HepG2 (cell line): ENCODE measurements at regions not wholly inside any gene's neighbourhood (a gene's known extent, or its start where the extent isn't known, plus 50 kb on each side); places are given as distances from the start of the nearest gene placed in this dataset.

Source experiments
- ATAC-seq: fragments of 200-7000 bp; cut with Tn5 transposase; 3 replicates; pipeline ENCODE4 v1.9.1; 2020; ENCODE audit warnings: mild to moderate bottlenecking, moderate library complexity
- BruUV-seq: library from RNA; stranded (reverse); fragments of 400-500 nt; replicated peaks from 2 replicates; lab custom pipeline; 2021; lab: Mats Ljungman, UMichigan
- CTCF ChIA-PET: fragments of 300-600 bp; formaldehyde crosslinking; extraction: SDS; loops from one replicate; lab custom pipeline; 2021; ENCODE audit warnings: low total read pairs, inconsistent platforms, low intra/inter-chr PET ratio; lab: Yijun Ruan, JAX
- POLR2A ChIA-PET: fragments of 350-600 bp; sonication (Branson Sonifier 250); formaldehyde crosslinking; loops from one replicate; lab custom pipeline; 2020; ENCODE audit warnings: antibody characterized with exemption, inconsistent platforms; lab: Yijun Ruan, JAX
- DNase-seq: peaks from one replicate; pipeline ENCODE4 v3.0.0-alpha.2; 2015; ENCODE audit warnings: low spot score
- FAIRE-seq: peaks from 3 replicates; lab custom pipeline; 2011; peaks lifted over from hg19 to GRCh38; lab: Jason Lieb, UNC
- H2AFZ ChIP-seq: one replicate; pipeline ENCODE4 v1.6.1; 2011; ENCODE audit warnings: low read length, inconsistent platforms
- H3K27ac ChIP-seq: fragments of 300-600 bp; 3 replicates; pipeline ENCODE4 v1.8.0; 2011; ENCODE audit warnings: mixed run types, mild to moderate bottlenecking, mixed read lengths, low read length, inconsistent platforms; ENCODE audit not compliant: insufficient read depth; ENCODE audit errors: extremely low read length
- H3K27me3 ChIP-seq, 2 experiments: fragments of 200-600 bp in 1 of 2; 2 replicates in 1 of 2; 3 replicates in 1 of 2; pipeline versions ENCODE4 v1.6.0 to v1.8.0; 2011; ENCODE audit warnings: low read length in 2 of 2, mild to moderate bottlenecking in 2 of 2, moderate library complexity in 2 of 2, inconsistent platforms in 1 of 2; ENCODE audit not compliant: insufficient read depth in 2 of 2, control insufficient read depth in 1 of 2
- H3K36me3 ChIP-seq, 2 experiments: fragments of 200-600 bp in 1 of 2; replicated peaks in 1 of 2; 2 replicates in 1 of 2; 3 replicates in 1 of 2; pipeline versions ENCODE4 v1.5.1 to v1.8.0; 2011; ENCODE audit warnings: low read length in 2 of 2, inconsistent platforms in 1 of 2; ENCODE audit not compliant: insufficient read depth in 2 of 2, control insufficient read depth in 1 of 2
- H3K4me1 ChIP-seq: 2 replicates; pipeline ENCODE4 v1.5.1; 2012; ENCODE audit warnings: low read length, inconsistent platforms; ENCODE audit not compliant: insufficient read depth
- H3K4me2 ChIP-seq: 2 replicates; pipeline ENCODE4 v1.6.0; 2011; ENCODE audit warnings: low read depth, low read length, inconsistent platforms
- H3K4me3 ChIP-seq, 3 experiments: fragments of 200-600 bp in 1 of 3; sonication (generic), shearing (Covaris generic) in 1 of 3; replicated peaks in 1 of 3; 2 replicates each; pipeline ENCODE4 v1.5.1; 2011 to 2016; ENCODE audit warnings: low read length in 3 of 3, inconsistent platforms in 2 of 3, low read depth in 2 of 3, mild to moderate bottlenecking in 2 of 3, control low read depth in 1 of 3, mixed read lengths in 1 of 3; ENCODE audit not compliant: insufficient read depth in 1 of 3
- H3K79me2 ChIP-seq: one replicate; pipeline ENCODE4 v1.6.1; 2011; ENCODE audit warnings: low read length, inconsistent platforms; ENCODE audit not compliant: insufficient read depth
- H3K9ac ChIP-seq: 2 replicates; pipeline ENCODE4 v1.6.0; 2011; ENCODE audit warnings: mild to moderate bottlenecking, low read depth, low read length, inconsistent platforms; ENCODE audit not compliant: insufficient read depth
- H3K9me3 ChIP-seq: 2 replicates; pipeline ENCODE4 v1.5.1; 2012; ENCODE audit warnings: mild to moderate bottlenecking, low read length
- H4K20me1 ChIP-seq: 2 replicates; pipeline ENCODE4 v1.6.0; 2011; ENCODE audit warnings: inconsistent platforms, mild to moderate bottlenecking, low read length, moderate library complexity; ENCODE audit not compliant: insufficient read depth
- ATF4 ChIP-seq, 2 experiments: fragments of 450-650 bp in 1 of 2; sonication (generic) in 1 of 2; formaldehyde crosslinking; IDR thresholded peaks; 2 replicates each; pipeline versions ENCODE4 v1.5.0 to v1.8.0; 2020 to 2022; ENCODE audit warnings: mild to moderate bottlenecking in 1 of 2, missing genetic modification reagents in 1 of 2
- CTCF ChIP-seq: sonication (generic); formaldehyde crosslinking; IDR thresholded peaks from 2 replicates; pipeline ENCODE4 v1.5.0; 2020; ENCODE audit warnings: mild to moderate bottlenecking, missing genetic modification reagents, moderate library complexity
- EED ChIP-seq: sonication (generic); formaldehyde crosslinking; IDR thresholded peaks from 2 replicates; pipeline ENCODE4 v1.5.0; 2020; ENCODE audit warnings: mild to moderate bottlenecking, missing genetic modification reagents
- HBP1 ChIP-seq: IDR thresholded peaks from 2 replicates; pipeline ENCODE4 v1.6.1; 2016; ENCODE audit warnings: low read depth, control low read depth
- NONO ChIP-seq, 2 experiments: fragments of 450-650 bp in 1 of 2; sonication (generic) in 1 of 2; formaldehyde crosslinking in 1 of 2; IDR thresholded peaks in 1 of 2; conservative IDR thresholded peaks in 1 of 2; 2 replicates each; pipeline versions ENCODE4 v1.6.1 to v1.8.0; 2017 to 2022; ENCODE audit warnings: mild to moderate bottlenecking in 1 of 2, missing genetic modification reagents in 1 of 2, moderate library complexity in 1 of 2
- STAG1 ChIP-seq: sonication (generic); formaldehyde crosslinking; IDR thresholded peaks from 2 replicates; pipeline ENCODE4 v1.4.0; 2020; ENCODE audit warnings: missing genetic modification reagents
- ZNF124 ChIP-seq: sonication (generic); formaldehyde crosslinking; IDR thresholded peaks from 2 replicates; pipeline ENCODE4 v1.4.0; 2020; ENCODE audit warnings: missing genetic modification reagents
- ZNF3 ChIP-seq: IDR thresholded peaks from 2 replicates; pipeline ENCODE4 v1.7.0; 2017; ENCODE audit warnings: inconsistent platforms
- whole genome bisulfite sequencing: methylation state at CpG from one replicate; pipeline ENCODE4 v1.1.6; 2017; ENCODE audit warnings: low lambda C conversion rate; 5-methylcytosine and 5-hydroxymethylcytosine counted together
- in situ Hi-C: cut with HindIII; loops from 2 replicates; pipeline ENCODE4 v1.10.0; 2017; ENCODE audit warnings: low pct_unique_long_range_greater_than_20kb; ENCODE audit not compliant: extremely low pct_ligation_motif_present
- intact Hi-C: fragments of 100-400 bp; cut with micrococcal nuclease; formaldehyde crosslinking; loops from one replicate; pipeline ENCODE4 v1.10.0; 2022; ENCODE audit not compliant: unreplicated experiment
- TF ChIP-seq, protein P1 (sequence below): sonication (generic); formaldehyde crosslinking; IDR thresholded peaks from 2 replicates; pipeline ENCODE4 v1.8.1; 2022; ENCODE audit warnings: mild to moderate bottlenecking, missing genetic modification reagents

DNA sequence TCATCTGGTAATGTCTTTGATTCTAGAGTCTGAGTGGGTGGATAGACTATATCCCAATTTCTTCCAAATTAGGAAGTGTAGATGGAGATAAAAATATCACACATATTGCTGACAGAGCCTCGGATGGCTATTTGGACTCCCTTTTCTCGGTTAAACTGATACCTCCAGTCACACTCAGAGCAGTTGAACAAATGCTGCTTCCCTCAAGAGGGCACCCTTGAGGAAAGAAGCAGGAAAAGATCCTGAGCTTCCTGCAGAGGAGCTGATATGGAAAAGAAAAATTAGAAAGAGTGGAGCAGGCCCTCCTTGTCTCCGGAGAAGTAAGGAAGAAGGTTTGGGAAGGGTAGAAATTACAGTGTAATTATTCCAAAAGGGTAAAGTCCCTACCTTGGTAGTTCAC, 96.2 kb upstream of the CCSER1 start:
- DNase-seq: no peak

DNA sequence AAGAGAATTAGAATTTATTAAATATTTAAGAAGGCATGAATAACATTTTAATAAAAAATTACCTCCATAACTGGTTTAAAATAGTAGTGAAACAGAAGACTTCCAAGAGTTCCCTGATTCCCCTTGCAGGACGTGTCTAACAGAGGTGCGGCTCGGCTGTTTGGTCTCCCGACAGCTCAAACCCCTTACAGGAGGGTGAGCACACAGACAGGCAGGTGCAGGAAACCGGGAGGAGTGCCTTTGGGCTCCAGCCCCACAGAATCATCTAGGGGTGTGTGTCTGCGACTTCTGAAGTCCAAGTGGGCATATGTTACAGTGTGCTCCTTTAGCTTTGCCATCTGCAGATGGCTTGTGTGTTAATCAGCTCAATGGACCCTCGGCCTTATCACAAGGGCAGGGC, 88.1 kb upstream of the CCSER1 start:
- ChIA-PET POLR2A (no interaction called here), CTCF (no interaction called here)
- intact Hi-C loops: no loop called here
- no peak for FAIRE-seq
- H2AFZ ChIP-seq: no peak overlapping the region
- no peaks in the 10 kb centered on the region for H3K79me2 ChIP-seq
- TF ChIP-seq ATF4 (CRISPR knock-in tag; IDR thresholded peaks at IDR 0.05) (no peak), NONO (IDR thresholded peaks at IDR 0.05) (no peak), NONO (CRISPR knock-in tag; conservative IDR thresholded peaks at IDR 0.05) (no peak), ZNF3 (no peak), EED (no peak), CTCF (CRISPR knock-in tag) (no peak), ZNF124 (CRISPR knock-in tag) (no peak)
- H4K20me1 ChIP-seq: no peaks in the 10 kb centered on the region
- no peak overlapping the region for H3K4me2 ChIP-seq
- H3K27me3 ChIP-seq: no peaks in the 10 kb centered on the region
- 24% methylated on average over 6 of the region's 7 CpGs for WGBS
- in situ Hi-C loops: no loop called here
- H3K4me1 ChIP-seq: no peaks in the 10 kb centered on the region
- DNase-seq: no peak
- no peak overlapping the region for H3K4me3 ChIP-seq
- no peak overlapping the region for H3K9ac ChIP-seq
- BruUV-seq: no TSS peak
- no peak overlapping the region for H3K27ac ChIP-seq
- ATAC-seq: no peak
- H3K9me3 ChIP-seq: no peaks in the 10 kb centered on the region
- no peaks in the 10 kb centered on the region for H3K36me3 ChIP-seq

More for the DNA sequence above, 96.2 kb upstream of the CCSER1 start:
- Histone ChIP-seq H3K4me3 (no peak overlapping the region), H3K27ac (no peak overlapping the region), H3K9me3 (no peaks in the 10 kb centered on the region), H3K4me2 (no peak overlapping the region), H3K79me2 (no peaks in the 10 kb centered on the region), H4K20me1 (no peaks in the 10 kb centered on the region), H3K4me1 (no peaks in the 10 kb centered on the region), H3K27me3 (no peaks in the 10 kb centered on the region), H2AFZ (no peak overlapping the region), H3K36me3 (no peaks in the 10 kb centered on the region), H3K9ac (no peak overlapping the region)
- CTCF ChIA-PET: no interaction called here
- ATAC-seq (peak; percentile 53; the same call in 2 of the 3 replicates), FAIRE-seq (no peak)
- BruUV-seq: no TSS peak
- intact Hi-C loops (no loop called here), in situ Hi-C loops (no loop called here)
- TF ChIP-seq, protein P1, sequence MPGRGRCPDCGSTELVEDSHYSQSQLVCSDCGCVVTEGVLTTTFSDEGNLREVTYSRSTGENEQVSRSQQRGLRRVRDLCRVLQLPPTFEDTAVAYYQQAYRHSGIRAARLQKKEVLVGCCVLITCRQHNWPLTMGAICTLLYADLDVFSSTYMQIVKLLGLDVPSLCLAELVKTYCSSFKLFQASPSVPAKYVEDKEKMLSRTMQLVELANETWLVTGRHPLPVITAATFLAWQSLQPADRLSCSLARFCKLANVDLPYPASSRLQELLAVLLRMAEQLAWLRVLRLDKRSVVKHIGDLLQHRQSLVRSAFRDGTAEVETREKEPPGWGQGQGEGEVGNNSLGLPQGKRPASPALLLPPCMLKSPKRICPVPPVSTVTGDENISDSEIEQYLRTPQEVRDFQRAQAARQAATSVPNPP (CRISPR knock-in tag): no peak
- TF ChIP-seq HBP1 (CRISPR knock-in tag) (no peak), STAG1 (0 out of 2 replicates have a peak, but pooled peaks have one; percentile 22)
- POLR2A ChIA-PET: no interaction called here
- WGBS: 0% methylated on average over 3 of the region's 3 CpGs
